Memory B cell (primary cell): ENCODE measurements at regions not wholly inside any gene's neighbourhood (a gene's known extent, or its start where the extent isn't known, plus 50 kb on each side); places are given as distances from the start of the nearest gene placed in this dataset.

Experiments
- ATAC-seq: fragments of 150-1000 bp; cut with Tn5 transposase; 2 replicates; pipeline ENCODE4 v1.10.0; 2021; ENCODE audit warnings: low read depth, mild to moderate bottlenecking, moderate library complexity
- DNase-seq, 2 donors: peaks; one replicate each; pipeline ENCODE4 v3.0.0; 2022; ENCODE audit warnings: low spot score in 2 of 2
- H3K27ac Mint-ChIP-seq: one replicate; pipeline ENCODE4 v1.8.0; 2022; ENCODE audit warnings: mild to moderate bottlenecking, moderate library complexity, mixed read lengths
- H3K27me3 Mint-ChIP-seq: one replicate; pipeline ENCODE4 v1.8.0; 2022; ENCODE audit warnings: mixed read lengths
- H3K36me3 Mint-ChIP-seq: one replicate; pipeline ENCODE4 v1.8.0; 2022; ENCODE audit warnings: mild to moderate bottlenecking, mixed read lengths
- H3K4me1 Mint-ChIP-seq: one replicate; pipeline ENCODE4 v1.8.0; 2022; ENCODE audit warnings: mixed read lengths
- H3K4me3 Mint-ChIP-seq: one replicate; pipeline ENCODE4 v1.8.0; 2022; ENCODE audit warnings: mild to moderate bottlenecking, moderate library complexity, mixed read lengths
- H3K9me3 Mint-ChIP-seq: one replicate; pipeline ENCODE4 v1.8.0; 2022; ENCODE audit warnings: mixed read lengths

DNA sequence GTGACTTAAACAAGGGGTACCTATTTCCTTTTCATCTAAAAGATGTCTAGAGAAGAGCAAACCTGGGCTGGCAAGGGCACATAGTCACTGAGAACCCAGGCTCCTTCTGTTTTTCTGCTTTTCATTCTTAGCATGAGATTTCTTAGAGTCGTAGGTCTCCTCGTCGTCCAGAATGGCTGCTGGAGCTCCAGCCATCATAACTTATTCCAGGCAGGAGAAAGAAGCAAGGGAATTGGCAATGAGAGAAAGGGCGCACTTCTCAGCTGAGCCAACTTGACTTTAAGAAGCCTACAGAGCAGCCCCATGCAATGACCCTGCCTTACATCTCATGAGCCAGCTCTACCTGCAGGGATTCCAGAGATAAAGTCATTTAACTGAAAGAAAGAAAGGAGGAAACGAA is 213.4 kb downstream of the BMP7 start:
- peaks cover 3% of the 10 kb centered on the region for H3K9me3 Mint-ChIP-seq
- ATAC-seq = no peak
- H3K4me1 Mint-ChIP-seq = peaks cover 3% of the 10 kb centered on the region
- no peak overlapping the region for H3K27ac Mint-ChIP-seq
- peaks cover 3% of the 10 kb centered on the region for H3K36me3 Mint-ChIP-seq
- no peak overlapping the region for H3K4me3 Mint-ChIP-seq
- DNase-seq = no peak
- peaks cover 1% of the 10 kb centered on the region for H3K27me3 Mint-ChIP-seq

GRCh38 chr20:57053793-57054552 is 212.5 kb downstream of the BMP7 start:
- H3K36me3 Mint-ChIP-seq = peaks cover 4% of the 10 kb centered on the region
- no peak overlapping the region for H3K4me3 Mint-ChIP-seq
- H3K27ac Mint-ChIP-seq = no peak overlapping the region
- no peak for ATAC-seq
- peaks cover 3% of the 10 kb centered on the region for H3K4me1 Mint-ChIP-seq
- DNase-seq = no peak
- H3K27me3 Mint-ChIP-seq = peaks cover 5% of the 10 kb centered on the region
- peaks cover 3% of the 10 kb centered on the region for H3K9me3 Mint-ChIP-seq

DNA sequence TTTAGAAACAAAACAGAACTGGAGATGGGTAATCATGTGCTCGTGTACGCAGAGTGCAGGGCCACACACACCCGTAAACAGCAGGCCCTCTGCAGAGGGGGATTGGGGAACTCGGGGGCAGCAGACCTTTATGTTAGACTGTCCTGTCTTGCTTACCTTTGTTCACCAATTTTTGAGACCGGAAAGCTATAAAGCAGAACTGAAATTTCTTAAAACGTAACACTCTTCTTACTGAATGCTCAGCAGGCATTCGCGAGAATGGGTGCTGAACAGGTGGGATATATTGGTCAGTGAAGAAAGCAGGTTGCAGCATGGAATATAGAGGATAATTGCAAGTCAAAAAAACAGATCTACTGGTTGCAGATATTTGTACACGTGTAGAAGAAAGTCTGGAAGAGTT is 211.1 kb downstream of the BMP7 start:
- Mint-ChIP-seq H3K4me3 (no peak overlapping the region), H3K27ac (no peak overlapping the region), H3K36me3 (peaks cover 4% of the 10 kb centered on the region), H3K27me3 (peaks cover 6% of the 10 kb centered on the region), H3K4me1 (peaks cover 3% of the 10 kb centered on the region), H3K9me3 (peaks cover 3% of the 10 kb centered on the region)
- DNase-seq = no peak
- ATAC-seq = no peak

DNA sequence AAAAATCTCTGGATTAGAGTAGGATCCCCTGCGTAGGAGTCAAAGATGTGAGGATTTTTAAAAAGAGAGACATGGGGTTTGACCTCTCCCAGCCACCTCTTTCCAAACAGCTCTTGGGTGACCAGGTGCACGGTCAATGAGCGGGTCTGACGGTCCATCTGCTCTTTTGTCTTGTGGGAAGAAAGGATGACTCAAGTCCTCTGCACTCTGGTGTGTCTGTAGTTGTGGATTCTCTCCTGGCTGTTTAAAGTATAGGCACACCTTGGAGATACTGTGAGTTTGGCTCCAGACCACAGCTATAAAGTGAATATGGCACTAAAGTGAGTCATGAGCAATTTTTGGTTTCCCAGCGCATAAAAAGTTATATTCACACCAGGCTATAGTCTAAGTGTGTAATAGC is 209.8 kb downstream of the BMP7 start:
- Mint-ChIP-seq H3K27me3 (peaks cover 6% of the 10 kb centered on the region), H3K27ac (no peak overlapping the region), H3K4me3 (no peak overlapping the region), H3K4me1 (peaks cover 3% of the 10 kb centered on the region), H3K9me3 (peaks cover 3% of the 10 kb centered on the region), H3K36me3 (peaks cover 4% of the 10 kb centered on the region)
- DNase-seq = no peak
- ATAC-seq = no peak

DNA sequence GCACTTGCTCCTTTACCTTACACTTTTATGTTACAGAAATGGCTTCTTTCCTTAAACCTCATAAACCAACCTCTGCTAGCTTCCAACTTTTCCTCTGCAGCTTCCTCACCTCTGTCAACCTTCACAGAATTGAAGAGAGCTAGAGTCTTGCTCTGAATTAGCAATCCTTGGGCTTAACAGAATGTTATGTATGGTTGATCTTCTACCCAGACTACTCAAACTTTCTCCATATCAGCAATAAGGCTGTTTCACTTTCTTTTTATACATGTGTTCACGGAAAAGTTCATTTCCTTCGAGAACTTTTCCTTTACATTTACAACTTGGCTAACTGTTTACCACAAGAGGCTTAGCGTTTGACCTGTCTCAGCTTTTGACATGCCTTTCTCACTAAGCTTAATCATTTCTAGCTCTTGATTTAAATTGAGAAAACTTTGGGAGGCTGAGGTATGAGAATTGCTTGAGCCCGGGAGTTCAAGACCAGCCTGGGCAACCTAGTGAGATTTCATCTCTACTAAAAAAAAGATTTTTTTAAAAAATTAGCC is 207.3 kb downstream of the BMP7 start:
- H3K4me3 Mint-ChIP-seq = no peak overlapping the region
- H3K27ac Mint-ChIP-seq = no peak overlapping the region

DNA sequence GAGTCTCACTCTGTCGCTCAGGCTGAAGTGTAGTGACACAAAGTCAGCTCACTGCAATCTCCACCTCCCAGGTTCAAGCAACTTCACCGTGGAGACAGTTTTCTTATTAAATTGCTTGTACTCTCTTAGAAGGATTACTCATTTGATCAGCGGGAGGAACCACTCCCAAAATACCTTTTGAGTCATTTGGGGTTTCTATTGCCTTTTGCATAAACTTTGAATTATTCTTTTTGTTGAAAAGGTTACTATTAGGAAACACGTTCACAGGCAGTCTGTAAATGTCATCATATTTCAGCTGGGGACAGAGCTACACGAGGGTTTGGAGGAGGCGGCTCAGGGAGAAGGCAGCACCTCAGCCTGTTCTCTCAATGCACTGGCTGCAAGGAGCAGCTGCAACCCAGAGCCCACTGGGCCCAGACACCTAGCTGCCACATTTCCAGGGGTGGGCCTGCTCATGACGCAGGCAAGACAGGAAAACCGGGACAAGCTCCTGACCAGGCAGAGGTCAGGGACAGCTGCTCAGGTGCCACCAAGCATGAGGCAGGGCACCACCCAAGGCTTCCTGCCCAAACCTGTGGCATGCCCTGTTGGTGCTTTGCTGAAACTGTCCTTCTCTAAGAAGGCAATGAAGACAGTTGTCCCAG is 205.9 kb downstream of the BMP7 start:
- Mint-ChIP-seq H3K36me3 (peaks cover 2% of the 10 kb centered on the region), H3K4me3 (no peak overlapping the region), H3K27me3 (peaks cover 21% of the 10 kb centered on the region), H3K27ac (no peak overlapping the region), H3K9me3 (no peaks in the 10 kb centered on the region), H3K4me1 (peaks cover under 1% of the 10 kb centered on the region)
- DNase-seq (no peak), ATAC-seq (no peak)

More for the DNA sequence above, 207.3 kb downstream of the BMP7 start:
- ATAC-seq (no peak), DNase-seq (no peak)
- Mint-ChIP-seq H3K27me3 (peaks cover 21% of the 10 kb centered on the region), H3K9me3 (no peaks in the 10 kb centered on the region), H3K36me3 (peaks cover 2% of the 10 kb centered on the region), H3K4me1 (peaks cover 3% of the 10 kb centered on the region)

DNA sequence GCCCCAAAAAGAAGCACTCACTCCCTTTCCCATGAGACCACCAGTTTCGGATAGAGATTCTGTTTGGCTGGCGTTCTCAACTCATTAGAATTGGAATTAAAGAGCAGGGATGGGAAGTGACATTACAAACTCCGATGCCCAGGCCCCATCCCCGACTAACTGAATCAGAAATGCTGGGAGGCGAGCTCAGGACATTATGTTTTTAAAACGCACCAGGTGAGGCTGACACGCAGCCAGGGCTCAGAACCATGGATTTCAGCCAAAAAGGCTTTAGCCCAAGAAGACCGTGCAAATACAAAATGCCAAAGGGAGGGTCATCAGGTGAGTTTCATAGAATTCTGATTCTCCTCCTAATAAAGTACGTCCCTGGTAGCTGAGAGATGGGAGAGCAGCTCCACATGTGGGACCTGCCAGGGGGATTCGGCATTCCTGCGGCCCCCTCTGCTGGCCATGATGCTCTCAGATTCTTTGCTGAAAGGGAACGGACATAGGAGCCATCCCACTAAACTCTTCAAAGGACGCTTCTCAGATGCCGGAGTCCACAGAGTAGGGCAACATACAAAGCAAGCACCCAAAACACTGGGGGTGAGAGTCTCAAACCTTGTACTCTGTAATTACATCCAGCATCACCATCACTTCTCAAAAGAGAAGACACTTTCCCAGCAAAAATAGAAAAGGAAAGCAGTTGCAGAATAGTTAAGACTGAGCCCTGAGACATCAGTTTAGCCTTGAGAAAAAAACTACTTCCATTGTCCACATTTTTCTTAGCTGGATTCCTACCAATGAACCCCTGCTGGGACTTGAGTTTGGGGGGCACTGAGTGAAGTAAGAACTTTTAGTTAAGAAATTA is 205.2 kb downstream of the BMP7 start:
- Mint-ChIP-seq H3K9me3 (no peaks in the 10 kb centered on the region), H3K36me3 (peaks cover 2% of the 10 kb centered on the region), H3K27ac (no peak overlapping the region), H3K27me3 (peaks cover 27% of the 10 kb centered on the region), H3K4me3 (no peak overlapping the region), H3K4me1 (no peaks in the 10 kb centered on the region)
- ATAC-seq (no peak), DNase-seq (no peak)

- H3K4me1 Mint-ChIP-seq = no peaks in the 10 kb centered on the region
- H3K27ac Mint-ChIP-seq = no peak overlapping the region
- peaks cover 2% of the 10 kb centered on the region for H3K36me3 Mint-ChIP-seq
- no peak for ATAC-seq
- H3K9me3 Mint-ChIP-seq = no peaks in the 10 kb centered on the region
- peaks cover 27% of the 10 kb centered on the region for H3K27me3 Mint-ChIP-seq
- no peak overlapping the region for H3K4me3 Mint-ChIP-seq
- no peak for DNase-seq
These were observed 204.2 kb downstream of the BMP7 start for GRCh38 chr20:57062241-57062640.

DNA sequence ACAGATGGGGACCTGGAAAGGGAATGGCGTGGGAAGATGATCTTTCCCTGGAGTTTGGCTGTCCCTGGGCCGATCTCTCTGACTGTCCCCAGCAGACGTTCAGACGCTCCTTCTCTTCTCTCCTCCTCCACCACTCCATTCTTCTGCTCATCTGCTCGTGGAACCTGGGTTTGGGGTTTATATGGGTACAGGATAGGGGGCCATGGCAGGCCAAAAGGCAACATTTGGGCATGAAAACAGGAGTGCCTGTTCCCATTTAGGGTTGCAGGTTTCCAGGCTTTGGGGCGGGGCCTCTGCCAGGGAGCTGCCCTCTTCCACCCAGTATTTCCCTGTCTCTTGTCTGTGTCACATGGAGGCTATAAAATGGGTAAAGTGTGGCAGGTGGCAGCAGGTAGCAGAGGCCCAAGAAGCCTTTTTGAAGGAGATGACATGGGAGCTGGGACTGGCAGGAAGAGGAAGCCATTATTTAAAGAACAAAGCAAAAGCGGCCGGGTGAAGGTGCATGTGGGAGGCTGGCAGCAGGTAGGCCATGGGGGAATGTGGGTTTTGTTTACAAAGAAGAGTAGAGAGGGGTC is 203.7 kb downstream of the BMP7 start:
- DNase-seq (no peak), ATAC-seq (no peak)
- peaks cover 27% of the 10 kb centered on the region for H3K27me3 Mint-ChIP-seq
- H3K4me3 Mint-ChIP-seq = no peak overlapping the region
- peaks cover 2% of the 10 kb centered on the region for H3K36me3 Mint-ChIP-seq
- H3K27ac Mint-ChIP-seq = no peak overlapping the region
- no peaks in the 10 kb centered on the region for H3K9me3 Mint-ChIP-seq
- H3K4me1 Mint-ChIP-seq = no peaks in the 10 kb centered on the region

DNA sequence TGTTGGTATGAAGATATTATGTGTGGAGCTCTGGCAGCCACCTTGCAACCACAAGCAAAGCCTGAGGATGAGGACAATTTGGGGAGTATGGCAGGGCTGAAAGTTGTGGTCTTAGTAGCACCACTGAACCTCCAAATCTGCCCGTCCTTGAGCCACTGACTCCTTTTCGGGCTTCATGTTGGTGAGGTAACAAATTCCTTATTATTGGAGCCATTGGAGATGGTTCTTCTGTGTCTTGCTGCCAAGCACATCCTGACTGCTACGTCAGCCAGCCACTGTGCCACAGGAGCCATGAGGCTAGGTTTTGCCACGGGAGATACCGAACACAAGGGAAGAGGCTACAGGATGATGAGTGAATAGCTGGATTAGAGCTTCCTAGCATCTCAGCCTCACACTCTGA is 201.6 kb downstream of the BMP7 start:
- no peak overlapping the region for H3K27ac Mint-ChIP-seq

DNA sequence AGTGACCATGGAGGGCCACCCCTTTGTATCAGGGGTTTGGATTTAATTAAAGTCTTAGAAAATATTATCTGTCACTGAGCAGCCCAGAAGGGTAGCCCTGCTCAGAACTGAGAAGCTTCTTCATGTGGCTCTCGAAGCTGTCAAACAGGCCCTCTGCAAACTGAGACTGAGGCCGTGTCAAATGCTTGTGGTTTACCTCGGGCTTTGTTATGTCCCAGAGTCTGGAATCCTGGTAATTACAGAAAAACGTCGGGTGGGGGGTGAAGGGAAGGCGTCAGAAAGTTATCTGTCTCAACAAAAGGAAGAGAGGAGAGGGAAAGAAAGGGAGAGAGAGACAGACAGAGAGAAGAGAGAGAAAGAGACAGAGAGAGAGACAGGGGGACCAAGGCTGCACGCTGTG is 200.8 kb downstream of the BMP7 start:
- H3K4me3 Mint-ChIP-seq = no peak overlapping the region
- no peak overlapping the region for H3K27ac Mint-ChIP-seq
- H3K9me3 Mint-ChIP-seq = no peaks in the 10 kb centered on the region
- DNase-seq (no peak), ATAC-seq (no peak)
- H3K27me3 Mint-ChIP-seq = peaks cover 27% of the 10 kb centered on the region
- H3K4me1 Mint-ChIP-seq = no peaks in the 10 kb centered on the region
- no peaks in the 10 kb centered on the region for H3K36me3 Mint-ChIP-seq

More for the DNA sequence above, 201.6 kb downstream of the BMP7 start:
- Mint-ChIP-seq H3K36me3 (no peaks in the 10 kb centered on the region), H3K4me1 (no peaks in the 10 kb centered on the region), H3K9me3 (no peaks in the 10 kb centered on the region), H3K4me3 (no peak overlapping the region), H3K27me3 (peaks cover 24% of the 10 kb centered on the region)
- no peak for DNase-seq
- ATAC-seq = no peak

DNA sequence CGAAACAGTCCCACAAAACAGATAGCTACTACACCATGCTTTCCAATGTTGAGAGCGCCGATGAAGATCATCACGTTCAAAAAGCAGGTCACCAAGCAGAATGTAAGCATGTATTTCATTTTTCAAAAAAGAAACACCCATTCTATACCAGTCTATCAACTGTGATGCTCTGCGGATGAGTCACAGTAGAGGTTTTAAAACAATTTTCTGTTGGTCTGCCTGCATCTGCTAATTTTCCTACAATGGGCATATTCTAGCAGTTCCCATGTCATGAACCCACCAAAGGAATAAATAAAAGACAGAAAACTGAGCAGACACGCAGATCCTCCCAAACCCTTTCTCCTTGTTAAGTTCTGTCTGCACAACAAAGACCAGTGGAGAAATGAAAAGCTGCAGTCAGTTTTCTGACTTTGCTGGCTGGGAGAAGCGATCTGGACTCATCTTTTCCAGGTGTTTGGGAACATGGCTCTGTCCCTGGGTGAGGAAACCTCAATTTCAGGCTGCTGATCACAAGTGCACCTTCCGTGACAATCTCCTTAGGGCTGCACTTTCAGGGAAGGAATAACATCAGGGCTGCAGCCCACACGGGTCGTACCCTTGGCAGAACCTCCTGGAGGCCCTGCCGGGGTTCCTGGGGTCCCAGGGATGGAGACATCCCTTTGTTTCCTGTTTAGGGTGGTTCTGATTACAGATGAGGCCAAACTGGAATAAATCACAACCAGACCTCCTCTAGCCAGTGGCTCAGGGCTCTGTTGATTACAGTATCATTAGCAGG is 200.1 kb downstream of the BMP7 start:
- DNase-seq (no peak), ATAC-seq (no peak)
- Mint-ChIP-seq H3K9me3 (no peaks in the 10 kb centered on the region), H3K4me3 (no peak overlapping the region), H3K27ac (no peak overlapping the region), H3K4me1 (no peaks in the 10 kb centered on the region), H3K36me3 (no peaks in the 10 kb centered on the region), H3K27me3 (peaks cover 30% of the 10 kb centered on the region)

- DNase-seq = no peak
- Mint-ChIP-seq H3K27me3 (peaks cover 19% of the 10 kb centered on the region), H3K36me3 (no peaks in the 10 kb centered on the region), H3K27ac (no peak overlapping the region), H3K4me3 (no peak overlapping the region), H3K4me1 (peaks cover 2% of the 10 kb centered on the region), H3K9me3 (no peaks in the 10 kb centered on the region)
- no peak for ATAC-seq
These were observed 197.0 kb downstream of the BMP7 start for GRCh38 chr20:57069442-57069841.
